NOMO-1 treated with DMSO at 0.1 percent for 48 hours (cell line): ENCODE measurements at regions not wholly inside any gene's neighbourhood (a gene's known extent, or its start where the extent isn't known, plus 50 kb on each side); places are given as distances from the start of the nearest gene placed in this dataset.
"Not testable (repeated sequence)": the region's sequence is repeated elsewhere in the genome, so short reads cannot be mapped to it uniquely, and the experiment has no call there.

Experiments
- DNase-seq: peaks from one replicate; lab custom pipeline; 2025; ENCODE audit not compliant: unreplicated experiment; lab: John Stamatoyannopoulos, UW

DNA sequence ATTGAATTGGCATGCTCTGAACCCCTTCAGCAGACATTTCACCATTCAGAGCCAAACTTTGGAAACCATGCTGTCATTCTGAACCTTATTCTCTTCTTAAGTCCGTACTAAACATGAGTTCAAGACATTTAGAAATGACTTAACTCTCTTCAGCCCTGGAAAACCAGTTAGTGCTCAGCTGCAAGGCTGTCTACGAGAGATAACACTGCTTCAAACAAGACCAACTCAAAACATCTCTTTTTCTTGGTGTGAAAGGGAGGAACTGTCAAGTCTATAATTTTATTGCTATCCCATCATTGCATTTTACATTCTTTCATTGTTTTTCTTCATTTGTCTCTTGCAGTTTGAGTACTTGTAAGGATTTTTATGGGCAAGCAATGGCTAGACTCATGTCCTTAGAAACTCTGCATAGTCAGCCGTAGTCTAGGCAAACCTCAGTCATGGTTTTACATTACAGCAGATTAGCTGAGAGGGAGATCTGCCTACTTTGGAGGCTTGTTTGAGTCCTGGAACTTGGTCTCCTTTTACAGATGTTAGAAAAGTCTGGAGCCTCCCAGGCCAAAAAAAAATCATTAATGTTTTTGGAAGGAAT lies 120.6 kb upstream of the JADE1 start:
- no peak for DNase-seq

DNA sequence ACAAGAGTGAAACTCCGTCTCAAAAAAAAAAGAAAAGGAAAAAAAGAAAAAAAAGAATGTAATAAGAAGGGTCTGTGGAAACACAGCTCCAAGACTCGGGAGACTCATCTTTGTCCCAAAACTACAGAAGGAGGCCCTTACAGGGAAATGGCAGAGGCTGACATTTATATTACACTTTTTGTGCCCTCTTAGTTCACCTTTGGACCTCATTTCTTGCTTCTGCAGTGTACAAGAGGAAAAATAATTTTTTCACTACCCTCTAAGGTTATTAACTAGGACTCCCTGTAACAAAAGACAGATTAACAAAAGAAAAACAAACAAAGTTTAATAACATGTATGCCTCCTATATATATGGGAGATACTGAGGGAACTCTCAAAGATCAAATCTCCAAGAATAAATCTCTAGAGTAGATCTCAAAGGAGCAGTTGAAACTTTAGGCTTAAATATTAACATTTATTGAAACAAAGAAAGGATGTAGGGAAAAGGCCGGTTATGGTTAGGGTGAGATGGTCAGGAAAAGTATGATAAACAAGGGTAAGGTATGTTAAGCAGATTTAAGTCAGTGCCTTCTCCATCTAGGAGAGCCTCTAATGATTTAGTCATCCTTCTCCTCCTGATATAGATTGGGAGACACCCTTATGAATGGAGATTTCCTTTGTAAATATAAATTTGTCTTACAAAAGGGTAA lies 121.3 kb upstream of the JADE1 start:
- DNase-seq = no peak

DNA sequence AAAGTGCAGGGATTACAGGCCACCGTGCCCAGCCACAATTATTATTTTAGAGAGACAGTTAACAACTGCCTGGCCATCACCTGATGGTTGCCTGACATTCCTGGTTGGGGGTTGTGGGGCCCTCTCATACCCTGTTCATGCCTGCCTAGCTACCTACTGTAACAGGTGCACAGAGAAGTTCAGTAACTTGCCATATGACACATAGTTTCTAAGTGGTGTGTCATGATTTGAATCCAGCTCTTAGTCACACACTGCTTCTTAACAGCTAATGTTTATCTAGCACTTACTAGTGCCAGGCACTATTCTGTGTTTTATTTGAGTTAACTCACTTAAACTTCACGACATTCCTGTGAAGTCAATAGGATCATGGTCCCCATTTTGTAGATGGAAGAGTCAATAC lies 122.7 kb upstream of the JADE1 start:
- no peak for DNase-seq

DNA sequence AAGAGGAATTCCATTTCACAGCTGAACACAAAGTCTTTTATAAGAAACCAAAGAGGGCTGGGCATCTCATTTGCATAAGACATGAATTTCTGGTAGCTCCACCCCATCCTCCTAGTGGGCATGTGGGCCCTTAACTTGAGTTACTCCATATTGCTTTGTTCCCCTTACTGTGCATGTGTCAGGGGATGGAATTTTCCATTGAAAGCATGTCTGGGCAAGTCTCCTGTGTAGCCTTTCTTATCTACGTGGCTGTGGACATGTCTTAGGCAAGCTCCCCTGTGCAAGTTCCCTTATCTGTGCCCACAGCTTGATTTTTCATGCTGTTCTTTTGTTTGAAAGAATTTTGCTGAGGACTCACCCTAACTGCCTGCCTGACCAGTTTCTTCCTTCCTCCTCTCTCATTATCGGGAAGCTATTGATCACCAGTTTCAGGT lies 123.5 kb upstream of the JADE1 start:
- DNase-seq = peak; percentile 71

DNA sequence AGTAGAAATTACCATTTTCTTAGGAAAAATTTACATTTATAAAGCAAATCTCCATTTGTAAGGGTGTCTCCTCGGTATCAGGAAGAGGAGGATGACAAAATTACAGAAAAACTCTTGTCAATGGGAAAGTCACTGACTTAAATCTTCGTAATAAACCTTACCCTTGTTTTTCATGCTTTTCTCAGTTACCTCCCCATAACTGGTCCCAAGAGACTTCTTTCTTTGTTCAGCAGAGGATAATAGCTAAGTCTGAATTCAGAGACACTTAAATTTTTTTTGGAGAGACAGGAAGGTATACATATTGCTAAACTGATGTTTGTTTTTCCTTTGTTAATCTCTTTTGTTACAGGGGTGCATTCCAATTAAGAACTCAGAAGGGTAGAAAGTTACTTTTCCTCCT lies 125.5 kb upstream of the JADE1 start:
- no peak for DNase-seq

DNA sequence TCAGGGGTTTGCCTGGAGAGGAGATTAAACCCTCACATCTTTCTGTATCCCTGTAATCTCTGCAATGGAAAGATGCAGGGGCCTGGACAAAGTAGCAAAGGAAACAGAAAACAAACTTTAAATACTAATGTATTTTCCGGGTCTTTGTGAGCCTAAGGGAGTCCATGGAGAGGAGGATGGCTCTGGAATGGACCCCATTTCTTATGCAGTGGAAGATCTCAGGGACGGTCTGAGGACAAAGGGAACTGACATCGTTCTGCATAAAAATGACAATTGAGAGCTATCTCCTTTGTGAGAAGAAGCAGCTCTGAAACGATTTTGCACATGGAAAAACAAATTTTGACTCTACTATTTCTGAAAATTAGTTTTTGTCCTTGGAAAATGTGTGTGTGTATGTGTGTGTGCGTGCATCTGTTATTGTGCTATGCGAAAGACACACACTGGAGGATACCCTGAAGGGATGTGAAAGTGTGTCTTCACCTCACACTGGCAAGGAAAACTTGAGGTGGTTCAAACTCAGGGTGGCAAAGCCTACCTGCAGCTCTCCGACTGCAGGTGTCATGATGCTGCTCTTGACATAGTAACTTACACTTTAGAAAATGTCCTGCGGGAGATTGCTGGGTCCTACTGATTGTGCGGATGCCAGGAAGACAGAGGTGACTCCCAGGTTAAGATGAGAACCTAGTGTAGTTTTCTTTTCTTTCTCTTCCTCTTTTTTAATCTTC lies 126.4 kb upstream of the JADE1 start:
- DNase-seq = peak; percentile 43

DNA sequence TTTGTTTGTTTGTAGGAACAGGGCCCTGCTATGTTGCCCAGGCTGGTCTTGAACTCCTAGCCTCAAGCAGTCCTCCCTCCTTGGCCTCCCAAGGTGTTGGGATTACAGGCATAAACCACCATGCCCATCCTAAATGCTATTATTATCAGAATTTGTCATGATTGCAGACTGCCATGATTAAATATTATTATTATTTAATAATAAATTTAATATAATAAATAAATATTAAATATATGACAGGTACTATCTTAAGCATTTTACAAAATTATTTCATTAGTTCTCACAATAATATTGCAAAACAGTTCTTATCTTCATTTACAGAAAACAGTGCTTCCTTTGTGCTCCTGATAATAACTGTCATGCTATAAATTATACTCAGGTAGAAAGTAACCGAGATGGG lies 133.4 kb upstream of the JADE1 start:
- no peak for DNase-seq

DNA sequence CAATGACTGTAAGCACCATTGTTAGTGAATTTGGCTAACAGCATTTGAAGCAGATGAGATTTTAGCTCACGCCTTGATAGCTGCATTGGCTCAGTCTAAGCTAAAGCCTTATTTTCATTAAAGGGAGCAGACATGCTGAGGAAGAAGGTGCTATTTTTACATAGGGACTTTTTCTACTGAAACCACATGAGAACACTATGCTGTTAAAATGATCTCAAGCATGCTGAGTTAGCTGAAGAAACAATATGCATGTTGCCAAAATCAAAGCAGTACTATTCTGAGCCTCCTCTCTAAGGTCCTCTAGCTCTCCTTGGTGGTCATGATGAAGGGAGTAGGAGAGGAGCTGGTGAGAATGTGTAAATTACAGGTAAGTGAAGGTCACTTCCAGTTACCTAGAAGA lies 134.4 kb upstream of the JADE1 start:
- no peak for DNase-seq

DNA sequence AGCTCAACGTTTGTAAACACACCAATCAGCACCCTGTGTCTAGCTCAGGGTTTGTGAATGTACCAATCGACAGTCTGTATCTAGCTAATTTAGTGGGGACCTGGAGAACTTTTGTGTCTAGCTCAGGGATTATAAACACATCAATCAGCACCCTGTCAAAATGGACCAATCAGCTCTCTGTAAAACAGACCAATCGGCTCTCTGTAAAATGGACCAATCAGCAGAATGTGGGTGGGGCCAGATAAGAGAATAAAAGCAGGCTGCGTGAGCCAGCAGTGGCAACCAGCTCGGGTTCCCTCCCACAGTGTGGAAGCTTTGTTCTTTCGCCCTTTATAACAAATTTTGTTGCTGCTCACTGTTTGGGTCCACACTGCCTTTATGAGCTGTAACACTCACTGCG lies 136.3 kb upstream of the JADE1 start:
- not testable (repeated sequence) for DNase-seq

DNA sequence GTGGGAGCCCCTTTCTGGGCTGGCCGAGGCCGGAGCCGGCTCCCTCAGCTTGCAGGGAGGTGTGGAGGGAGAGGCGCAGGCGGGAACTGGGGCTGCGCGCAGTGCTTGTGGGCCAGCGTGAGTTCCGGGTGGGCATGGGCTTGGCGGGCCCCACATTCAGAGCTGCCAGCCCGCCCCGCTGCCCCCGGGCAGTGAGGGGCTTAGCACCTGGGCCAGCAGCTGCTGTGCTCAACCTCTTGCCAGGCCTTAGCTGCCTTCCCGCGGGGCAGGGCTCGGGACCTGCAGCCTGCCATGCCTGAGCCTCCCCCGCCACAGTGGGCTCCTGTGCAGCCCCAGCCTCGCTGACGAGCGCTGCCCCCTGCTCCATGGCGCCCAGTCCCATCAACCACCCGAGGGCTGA lies 136.9 kb upstream of the JADE1 start:
- not testable (repeated sequence) for DNase-seq

DNA sequence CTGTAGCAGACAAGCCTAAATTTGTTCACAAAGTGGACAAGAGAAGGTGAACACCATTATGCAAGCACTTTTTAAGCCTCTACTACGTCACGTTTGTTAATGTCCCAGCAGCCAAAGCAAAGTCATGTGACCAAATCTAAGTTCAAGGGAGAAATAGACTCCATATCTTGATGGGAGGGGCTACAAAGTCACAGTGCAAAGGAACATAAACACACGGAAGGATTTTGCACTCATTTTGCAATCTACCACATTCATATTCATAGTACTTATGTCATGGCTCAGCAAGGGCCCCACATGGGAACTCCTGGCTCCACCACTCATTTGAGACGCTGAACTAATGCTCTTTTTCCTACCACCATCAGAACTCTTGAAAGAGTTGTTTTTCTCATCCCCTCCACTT lies 139.0 kb upstream of the JADE1 start:
- DNase-seq = no peak

DNA sequence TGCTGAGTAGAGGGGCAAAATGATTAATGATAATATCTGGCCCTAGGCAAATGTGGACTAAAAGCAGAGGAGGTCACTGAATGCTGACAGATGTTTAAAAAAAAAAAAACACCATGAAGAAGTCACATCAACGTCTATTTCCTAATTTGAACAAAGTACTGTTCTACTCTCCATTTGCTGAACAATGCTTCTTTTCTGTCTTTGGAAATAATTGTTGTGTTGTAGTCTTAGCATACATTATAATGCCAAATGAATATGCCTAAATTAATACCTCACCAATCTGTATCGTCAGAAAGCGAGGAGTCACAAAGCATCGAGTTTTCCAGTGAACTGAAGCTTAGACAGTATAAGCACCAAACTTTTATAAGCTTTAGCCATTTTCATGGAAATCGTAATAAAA lies 140.9 kb upstream of the JADE1 start:
- DNase-seq = no peak

DNA sequence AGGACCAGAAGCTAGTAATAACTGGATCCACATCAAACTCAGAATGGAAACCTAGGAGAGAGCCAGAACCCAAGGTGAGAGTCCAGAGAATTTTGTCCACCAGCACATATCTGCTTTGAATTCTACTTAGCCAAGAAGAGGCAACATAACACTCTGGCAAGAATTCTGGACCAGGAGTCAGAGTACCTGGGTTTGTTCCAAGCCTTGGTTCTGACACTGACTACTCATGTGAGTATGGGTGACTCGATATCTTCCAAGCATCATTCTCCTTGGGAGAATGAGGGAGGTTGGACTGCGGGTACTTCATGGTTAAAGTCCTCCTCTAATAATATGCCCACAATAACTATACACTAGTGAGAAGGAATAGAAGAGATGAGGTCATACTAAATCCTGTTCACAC lies 144.0 kb upstream of the JADE1 start:
- DNase-seq = no peak

DNA sequence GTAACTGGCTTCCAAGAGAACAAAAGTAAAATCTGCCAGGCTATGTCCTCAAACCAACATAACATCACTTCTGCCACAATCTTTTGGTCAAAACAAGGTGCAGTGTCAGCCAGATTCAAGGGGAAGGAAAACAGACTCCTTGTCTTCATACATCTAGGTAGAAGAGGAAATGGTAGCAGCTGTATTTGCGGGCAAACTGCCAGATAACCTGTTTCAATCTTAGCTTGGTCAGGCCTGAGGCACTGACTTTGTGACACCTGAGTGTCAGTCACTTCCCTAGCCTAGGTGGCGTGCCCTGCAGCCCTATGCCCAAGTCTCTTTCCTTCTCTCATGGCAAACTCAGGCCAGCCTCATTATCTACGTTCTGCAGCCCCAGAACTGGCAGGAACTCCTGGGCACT lies 146.2 kb upstream of the JADE1 start:
- DNase-seq = no peak

DNA sequence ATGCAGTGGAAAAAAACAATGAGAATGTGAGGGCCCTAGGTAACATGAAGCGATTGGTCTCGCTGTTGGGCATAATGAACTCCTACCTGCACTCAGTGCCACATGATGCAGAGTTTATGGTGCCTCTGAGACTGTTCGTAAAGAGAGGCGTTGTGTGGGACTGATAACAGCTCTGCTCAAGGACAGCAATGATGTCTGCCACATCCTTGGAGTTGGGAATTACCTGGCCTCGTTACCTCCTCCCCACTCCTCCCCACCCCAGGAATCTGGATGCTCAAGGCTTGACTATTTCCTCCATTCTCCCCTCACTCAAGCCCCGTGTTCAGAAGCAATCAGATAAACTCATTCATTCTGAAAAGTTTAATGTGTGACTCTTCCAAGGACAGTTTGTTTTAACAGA lies 148.0 kb upstream of the JADE1 start:
- no peak for DNase-seq

DNA sequence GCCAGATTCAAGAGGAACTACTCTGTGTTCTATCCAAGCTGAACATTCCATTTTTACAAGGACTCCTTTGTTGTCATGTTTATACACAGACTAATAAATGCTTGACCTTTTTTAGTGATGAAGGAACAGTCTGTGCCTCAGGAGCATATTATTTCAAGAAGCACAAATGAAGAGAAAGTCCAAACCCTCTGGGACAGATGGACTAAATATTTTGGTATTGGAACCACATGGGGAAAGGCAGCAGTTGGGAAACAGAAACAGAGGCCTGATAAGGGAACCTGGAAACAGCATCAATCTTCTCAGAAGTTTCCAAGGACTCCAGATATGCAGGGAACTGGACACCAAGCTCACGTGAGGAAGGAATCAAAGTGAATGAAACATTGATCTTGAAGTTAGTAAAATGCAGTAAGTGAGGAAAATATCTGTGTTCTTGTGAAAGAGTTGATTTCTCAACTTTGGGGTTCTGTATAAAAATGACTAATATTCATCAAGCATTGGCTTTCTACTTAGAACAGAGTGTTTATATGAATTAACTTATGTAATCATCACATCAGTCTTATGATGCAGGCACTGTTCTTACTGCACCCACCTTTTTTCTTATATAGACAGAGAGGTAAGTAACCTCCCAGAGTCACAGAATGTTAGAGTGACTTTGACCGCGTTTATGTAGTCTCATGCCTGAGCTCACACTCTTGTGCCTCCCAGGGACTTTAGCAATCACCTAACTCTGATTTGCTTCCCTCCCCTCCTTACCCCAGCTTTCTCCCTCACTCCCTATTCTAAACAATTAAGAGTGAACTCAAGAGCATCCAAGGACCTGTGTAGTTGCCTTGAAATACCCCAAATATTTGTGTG lies 148.9 kb upstream of the JADE1 start:
- DNase-seq = no peak

DNA sequence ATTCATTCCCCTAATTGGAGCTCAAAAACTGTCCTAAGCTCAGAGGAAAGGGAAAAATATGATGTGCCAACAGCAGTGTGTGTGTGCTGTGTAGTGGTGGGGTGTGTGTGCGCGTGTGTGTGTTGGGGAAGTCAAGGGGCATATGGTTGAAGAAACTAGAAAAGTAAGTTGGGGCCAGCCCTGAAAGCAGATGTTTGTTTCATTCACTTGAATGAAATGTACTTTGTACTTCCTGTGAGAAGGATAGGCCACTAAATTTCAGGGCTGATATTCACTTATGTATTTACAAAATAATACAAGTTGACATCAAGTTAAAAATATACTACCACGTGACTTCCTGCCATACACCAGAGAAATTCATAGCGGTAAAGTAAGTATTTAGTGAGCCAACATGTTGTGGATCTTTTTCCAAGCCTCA lies 151.3 kb upstream of the JADE1 start:
- no peak for DNase-seq

DNA sequence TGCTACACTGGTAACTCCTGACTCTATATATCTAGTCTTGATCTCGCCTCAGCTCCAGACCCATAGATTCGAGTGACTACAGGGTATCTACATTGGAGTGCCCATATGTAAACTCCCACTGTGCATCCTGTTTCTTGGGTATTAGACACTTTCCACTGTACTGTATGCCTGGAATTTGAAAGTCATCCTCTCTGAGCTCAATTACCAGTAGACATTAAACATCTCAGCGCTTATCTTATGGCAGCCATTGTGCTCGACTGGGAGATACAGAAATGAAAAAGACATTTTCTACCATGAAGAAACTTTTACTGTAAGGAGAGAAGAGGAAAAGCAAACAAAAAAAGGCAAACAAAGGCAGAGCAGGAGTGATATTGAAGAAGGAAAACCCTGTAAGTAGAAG lies 151.9 kb upstream of the JADE1 start:
- DNase-seq = no peak

DNA sequence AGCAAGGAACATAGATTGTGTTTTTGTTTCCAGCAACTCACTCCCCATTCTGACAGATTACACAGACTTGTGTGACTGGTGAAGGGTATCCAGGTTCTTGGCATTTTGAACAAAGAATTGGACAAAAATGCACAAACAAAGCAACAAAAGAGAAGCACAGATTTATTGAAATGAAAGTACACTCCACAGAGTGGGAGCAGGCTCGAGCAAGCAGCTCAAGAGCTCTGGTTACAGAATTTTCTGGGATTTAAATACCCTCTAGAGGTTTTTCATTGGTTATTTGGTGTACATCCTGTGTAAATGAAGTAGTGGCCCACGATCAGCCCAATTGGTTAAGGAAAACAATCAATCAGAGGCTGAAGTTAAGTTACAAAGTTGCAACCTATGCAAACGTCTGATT lies 155.0 kb upstream of the JADE1 start:
- no peak for DNase-seq

DNA sequence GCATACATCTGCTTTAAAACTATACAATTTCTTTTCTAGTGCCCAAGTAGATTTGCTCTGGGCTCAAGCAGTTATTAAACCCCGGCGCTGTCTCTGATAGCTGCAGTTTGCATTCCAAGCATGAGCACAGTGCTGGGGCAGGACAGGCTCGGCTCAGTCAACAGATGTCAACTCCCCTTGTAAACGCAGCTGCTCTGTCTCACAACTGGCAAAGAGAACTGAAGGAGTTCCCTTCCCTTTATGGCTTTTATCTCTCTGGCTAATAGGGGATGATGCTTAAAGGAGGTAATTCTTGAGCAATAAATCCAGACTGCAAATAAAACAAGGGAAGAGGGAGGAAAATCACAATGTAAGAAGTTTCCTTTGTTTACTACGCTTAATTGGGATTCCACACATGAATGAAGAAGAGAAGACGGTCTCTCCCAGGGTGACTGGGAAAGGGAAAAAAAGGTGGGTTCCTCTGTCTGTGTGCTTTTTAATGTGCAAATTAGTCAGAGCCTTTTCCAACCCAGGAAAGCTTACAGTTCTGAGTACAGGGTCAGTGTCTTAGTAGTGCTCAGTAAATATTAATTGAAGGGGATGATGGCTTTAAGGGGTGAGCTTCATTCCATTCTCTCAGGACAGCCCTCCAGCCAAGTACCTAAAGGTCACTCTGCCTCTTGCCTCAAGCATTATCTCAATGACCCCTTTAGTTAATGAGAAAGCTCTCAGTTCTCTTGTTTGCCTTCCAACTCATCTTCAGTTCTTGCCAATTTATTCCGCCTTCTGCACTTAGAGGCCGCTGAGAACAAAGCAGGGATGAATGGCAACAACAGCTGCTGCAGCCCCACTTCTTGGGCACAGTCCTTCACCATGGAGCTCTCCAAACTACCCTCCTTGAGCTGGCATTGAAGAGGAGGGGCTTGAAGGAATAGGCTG lies 155.7 kb upstream of the JADE1 start:
- no peak for DNase-seq
